Gastrocnemius medialis (tissue), 4 donors: ENCODE measurements at regions not wholly inside any gene's neighbourhood (a gene's known extent, or its start where the extent isn't known, plus 50 kb on each side); places are given as distances from the start of the nearest gene placed in this dataset.
"Not testable (repeated sequence)": the region's sequence is repeated elsewhere in the genome, so short reads cannot be mapped to it uniquely, and the experiment has no call there.

ENCODE experiments used
- ATAC-seq, 2 donors: fragments of 150-250 bp; one replicate each; pipeline ENCODE4 v1.9.1; 2016
- DNase-seq, 2 donors: peaks; one replicate each; pipeline ENCODE4 v3.0.0-alpha.2; 2019
- H3K27ac ChIP-seq, 4 donors: fragments of 200-600 bp; sonication (generic); 1 replicate in 1 of 4; 2 replicates in 3 of 4; pipeline ENCODE4 v1.5.1; 2016 to 2018; ENCODE audit warnings: mild to moderate bottlenecking in 2 of 4, moderate library complexity in 1 of 4
- H3K27me3 ChIP-seq, 3 donors: fragments of 200-600 bp; sonication (generic) in 2 of 3; 1 replicate in 1 of 3; 2 replicates in 2 of 3; pipeline versions ENCODE4 v1.5.1 to v1.6.0; 2016 to 2019; ENCODE audit warnings: mild to moderate bottlenecking in 1 of 3, moderate library complexity in 1 of 3
- H3K36me3 ChIP-seq, 2 donors: fragments of 200-600 bp; sonication (generic) in 1 of 2; one replicate each; pipeline ENCODE4 v1.5.1; 2017 to 2018
- H3K4me1 ChIP-seq, 2 donors: fragments of 200-600 bp; sonication (generic) in 1 of 2; one replicate each; pipeline ENCODE4 v1.5.1; 2016 to 2017; ENCODE audit warnings: mild to moderate bottlenecking in 2 of 2
- H3K4me3 ChIP-seq, 4 donors: fragments of 200-600 bp; sonication (generic) in 3 of 4; 1 replicate in 1 of 4; 2 replicates in 3 of 4; pipeline ENCODE4 v1.5.1; 2016 to 2019; ENCODE audit warnings: mild to moderate bottlenecking in 2 of 4
- H3K9me3 ChIP-seq, 3 donors: fragments of 200-600 bp; sonication (generic) in 2 of 3; 1 replicate in 1 of 3; 2 replicates in 2 of 3; pipeline ENCODE4 v1.5.1; 2016 to 2019
- CTCF ChIP-seq, 5 experiments: fragments of 450-650 bp in 3 of 5; fragments of 200-600 bp in 2 of 5; sonication (generic) in 2 of 5; IDR thresholded peaks in 4 of 5; conservative IDR thresholded peaks in 1 of 5; 1 replicate in 4 of 5; 2 replicates in 1 of 5; pipeline ENCODE4 v1.5.1; 2016 to 2019; ENCODE audit warnings: antibody characterized with exemption in 5 of 5, mild to moderate bottlenecking in 3 of 5, moderate library complexity in 3 of 5
- POLR2A ChIP-seq, 2 donors: fragments of 450-650 bp; IDR thresholded peaks; one replicate each; pipeline ENCODE4 v1.6.1; 2017; ENCODE audit warnings: antibody characterized with exemption in 2 of 2, mild to moderate bottlenecking in 2 of 2, moderate library complexity in 2 of 2
- in situ Hi-C, 4 donors: fragments of 200-750 bp; cut with MboI; loops; one replicate each; pipeline versions ENCODE4 v1.15.0 to v1.8.0; 2017; ENCODE audit warnings: low sequenced_read_pairs in 4 of 4
- intact Hi-C: fragments of 100-400 bp; cut with DNase I; formaldehyde crosslinking; loops from one replicate; pipeline ENCODE4 v1.15.1; 2023; ENCODE audit warnings: low total_unique reads

GRCh38 chr21:27860314-27860955 is 893.5 kb upstream of the ADAMTS5 start:
- ATAC-seq, H3K4me3 ChIP-seq, in situ Hi-C loops, H3K9me3 ChIP-seq, H3K27me3 ChIP-seq, intact Hi-C loops, DNase-seq, H3K36me3 ChIP-seq, H3K27ac ChIP-seq, H3K4me1 ChIP-seq: not testable (repeated sequence)

GRCh38 chr21:27858053-27858825 is 891.4 kb upstream of the ADAMTS5 start:
- DNase-seq, H3K27me3 ChIP-seq, in situ Hi-C loops, H3K4me3 ChIP-seq, H3K36me3 ChIP-seq, H3K9me3 ChIP-seq, H3K4me1 ChIP-seq, H3K27ac ChIP-seq, ATAC-seq, intact Hi-C loops: not testable (repeated sequence)

DNA sequence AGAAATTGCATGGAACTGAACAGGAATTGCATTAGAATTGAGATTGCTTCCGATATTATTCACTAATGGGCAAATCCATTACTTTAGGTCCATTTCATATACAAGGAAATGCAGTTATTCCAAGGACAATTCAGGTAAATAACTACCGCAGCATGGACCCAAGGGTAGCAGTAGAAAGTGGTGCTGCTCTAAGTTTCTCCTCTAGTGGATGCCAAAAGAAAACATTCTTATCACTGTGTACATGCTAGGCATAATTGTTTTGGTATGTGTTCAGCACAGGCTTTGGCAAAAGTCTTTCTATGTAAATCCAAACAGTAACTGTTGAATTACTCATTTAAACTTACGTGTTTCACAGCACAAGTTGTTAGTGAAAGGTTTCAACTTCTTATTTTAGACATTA is 890.1 kb upstream of the ADAMTS5 start:
- H3K27ac ChIP-seq, in situ Hi-C loops, H3K36me3 ChIP-seq: not testable (repeated sequence)

GRCh38 chr21:27841084-27841672 is 874.3 kb upstream of the ADAMTS5 start:
- in situ Hi-C loops: no loop called here
- intact Hi-C loops: no loop called here
- Histone ChIP-seq H3K27me3 (no peaks in the 10 kb centered on the region), H3K27ac (no peak overlapping the region), H3K36me3 (no peaks in the 10 kb centered on the region), H3K9me3 (no peaks in the 10 kb centered on the region), H3K4me3 (no peak overlapping the region), H3K4me1 (no peaks in the 10 kb centered on the region)
- ATAC-seq (no peak), DNase-seq (no peak)
- TF ChIP-seq POLR2A (IDR thresholded peaks at IDR 0.05) (no peak), CTCF (IDR thresholded peaks at IDR 0.05 in 4 of 5, conservative IDR thresholded peaks at IDR 0.05 in 1 of 5) (no peak)

More for the DNA sequence above, 890.1 kb upstream of the ADAMTS5 start:
- DNase-seq, H3K4me3 ChIP-seq, H3K9me3 ChIP-seq, H3K27me3 ChIP-seq, ATAC-seq, intact Hi-C loops, H3K4me1 ChIP-seq: not testable (repeated sequence)

- in situ Hi-C loops (no loop called here), intact Hi-C loops (no loop called here)
- no peak for ATAC-seq
- Histone ChIP-seq H3K4me3 (no peak overlapping the region), H3K27me3 (no peaks in the 10 kb centered on the region), H3K4me1 (no peaks in the 10 kb centered on the region), H3K36me3 (no peaks in the 10 kb centered on the region), H3K27ac (no peak overlapping the region), H3K9me3 (no peaks in the 10 kb centered on the region)
- no peak for DNase-seq
- TF ChIP-seq POLR2A (IDR thresholded peaks at IDR 0.05) (no peak), CTCF (IDR thresholded peaks at IDR 0.05 in 4 of 5, conservative IDR thresholded peaks at IDR 0.05 in 1 of 5) (no peak)
Measured at GRCh38 chr21:27840262-27840661, 873.4 kb upstream of the ADAMTS5 start.

DNA sequence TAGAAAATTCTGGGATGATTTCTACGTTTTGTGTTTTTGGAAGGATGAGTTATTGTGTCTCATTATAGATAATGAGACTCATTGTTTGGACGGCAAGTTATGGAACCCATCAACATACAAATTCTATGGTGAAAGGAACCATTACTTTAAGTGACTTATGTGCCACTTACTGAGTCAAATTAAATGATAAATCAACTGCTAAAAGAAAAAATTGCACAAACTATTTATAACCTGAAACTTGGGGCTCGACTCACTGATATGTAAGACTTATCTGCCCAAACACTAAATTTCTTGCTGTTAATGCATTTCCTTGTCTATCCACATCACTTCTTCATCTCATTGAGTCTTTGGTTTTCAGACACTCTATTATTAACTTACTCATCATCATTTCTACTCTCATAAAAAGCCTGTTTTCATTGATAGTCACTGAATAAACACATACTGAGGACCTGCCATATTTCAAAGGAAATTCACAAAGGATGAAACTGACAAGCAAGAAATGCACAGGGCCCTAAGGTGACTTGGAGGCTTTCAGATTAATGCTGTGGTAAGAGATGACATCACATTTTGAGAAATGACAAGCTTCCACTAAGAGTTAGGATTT is 872.7 kb upstream of the ADAMTS5 start:
- intact Hi-C loops (no loop called here), in situ Hi-C loops (no loop called here)
- no peak overlapping the region for H3K4me3 ChIP-seq
- no peaks in the 10 kb centered on the region for H3K4me1 ChIP-seq
- H3K36me3 ChIP-seq: no peaks in the 10 kb centered on the region
- DNase-seq (no peak), ATAC-seq (no peak)
- TF ChIP-seq CTCF (IDR thresholded peaks at IDR 0.05 in 4 of 5, conservative IDR thresholded peaks at IDR 0.05 in 1 of 5) (no peak), POLR2A (IDR thresholded peaks at IDR 0.05) (no peak)
- H3K9me3 ChIP-seq: no peaks in the 10 kb centered on the region
- no peaks in the 10 kb centered on the region for H3K27me3 ChIP-seq
- H3K27ac ChIP-seq: no peak overlapping the region
